ENCODE measurements at regions not wholly inside any gene's neighbourhood (a gene's known extent, or its start where the extent isn't known, plus 50 kb on each side); places are given as distances from the start of the nearest gene placed in this dataset.

DNA sequence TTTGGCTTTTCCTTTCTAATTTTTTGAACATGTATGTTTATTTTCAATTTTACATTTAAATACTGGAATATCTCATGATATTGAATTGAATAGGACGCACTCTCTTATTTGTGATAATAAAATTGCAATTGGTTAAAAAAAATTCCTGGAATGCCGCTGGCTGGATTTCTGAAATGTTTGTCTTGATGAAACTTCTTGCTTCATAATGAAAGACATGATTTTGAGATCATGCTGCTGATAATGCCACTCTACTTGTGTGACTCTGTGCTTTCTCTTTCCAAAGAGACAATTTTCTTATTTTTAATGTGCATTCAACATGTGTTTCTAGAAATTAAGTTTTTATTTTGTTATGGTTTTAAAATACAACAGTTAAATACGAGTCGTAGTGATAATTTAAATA, 465.7 kb upstream of the FAR2 start:
- H3K4me1 Mint-ChIP-seq (ENCODE audit: low read depth): no peaks in the 10 kb centered on the region

DNA sequence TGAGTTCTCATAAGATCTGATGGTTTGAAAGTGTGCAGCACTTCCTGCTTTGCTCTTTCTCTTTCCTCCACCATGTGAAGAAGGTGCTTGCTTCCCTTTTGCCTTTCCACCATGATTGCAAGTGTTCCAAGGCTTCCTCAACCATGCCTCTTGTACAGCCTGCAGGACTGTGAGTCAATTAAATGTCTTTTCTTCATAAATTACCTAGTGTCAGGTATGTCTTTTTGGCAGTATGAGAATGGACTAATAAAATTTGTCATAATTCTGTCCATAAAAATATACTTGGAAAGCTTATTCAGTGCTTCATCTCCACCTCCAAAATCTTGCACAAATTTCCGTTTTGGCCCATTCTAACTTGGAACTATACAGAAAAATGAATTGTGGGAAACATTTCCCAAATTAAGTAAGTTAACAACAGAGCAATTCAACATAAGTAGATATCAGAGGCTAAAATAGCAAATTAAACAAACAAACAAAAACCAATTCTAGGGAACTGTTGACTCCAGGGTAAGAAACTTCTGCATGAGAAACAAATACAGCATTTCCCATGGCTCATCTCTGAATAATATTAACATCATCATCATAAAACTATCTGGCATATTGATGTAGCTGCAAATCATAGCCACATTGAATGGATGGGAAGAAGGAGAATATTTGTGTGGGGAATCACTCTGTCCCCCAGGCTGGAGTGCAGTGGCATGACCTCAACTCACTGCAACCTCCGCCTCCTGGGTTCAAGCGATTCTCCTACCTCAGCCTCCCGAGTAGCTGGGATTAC, 459.5 kb upstream of the FAR2 start:
- no peaks in the 10 kb centered on the region for H3K9me3 Mint-ChIP-seq
- DNase-seq: no peak
- H3K36me3 Mint-ChIP-seq (ENCODE audit: low read depth): no peaks in the 10 kb centered on the region
- H3K4me3 Mint-ChIP-seq: no peak overlapping the region
- no peaks in the 10 kb centered on the region for H3K4me1 Mint-ChIP-seq (ENCODE audit: low read depth)
- TF ChIP-seq, protein P1, sequence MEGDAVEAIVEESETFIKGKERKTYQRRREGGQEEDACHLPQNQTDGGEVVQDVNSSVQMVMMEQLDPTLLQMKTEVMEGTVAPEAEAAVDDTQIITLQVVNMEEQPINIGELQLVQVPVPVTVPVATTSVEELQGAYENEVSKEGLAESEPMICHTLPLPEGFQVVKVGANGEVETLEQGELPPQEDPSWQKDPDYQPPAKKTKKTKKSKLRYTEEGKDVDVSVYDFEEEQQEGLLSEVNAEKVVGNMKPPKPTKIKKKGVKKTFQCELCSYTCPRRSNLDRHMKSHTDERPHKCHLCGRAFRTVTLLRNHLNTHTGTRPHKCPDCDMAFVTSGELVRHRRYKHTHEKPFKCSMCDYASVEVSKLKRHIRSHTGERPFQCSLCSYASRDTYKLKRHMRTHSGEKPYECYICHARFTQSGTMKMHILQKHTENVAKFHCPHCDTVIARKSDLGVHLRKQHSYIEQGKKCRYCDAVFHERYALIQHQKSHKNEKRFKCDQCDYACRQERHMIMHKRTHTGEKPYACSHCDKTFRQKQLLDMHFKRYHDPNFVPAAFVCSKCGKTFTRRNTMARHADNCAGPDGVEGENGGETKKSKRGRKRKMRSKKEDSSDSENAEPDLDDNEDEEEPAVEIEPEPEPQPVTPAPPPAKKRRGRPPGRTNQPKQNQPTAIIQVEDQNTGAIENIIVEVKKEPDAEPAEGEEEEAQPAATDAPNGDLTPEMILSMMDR (IDR thresholded peaks at IDR 0.05): no peak
- H3K27me3 Mint-ChIP-seq (ENCODE audit: insufficient read depth): no peaks in the 10 kb centered on the region
- H3K27ac Mint-ChIP-seq: no peak overlapping the region

More for the DNA sequence above, 465.7 kb upstream of the FAR2 start:
- no peak for DNase-seq
- Mint-ChIP-seq H3K27ac (no peak overlapping the region), H3K27me3 (ENCODE audit: insufficient read depth) (no peaks in the 10 kb centered on the region), H3K9me3 (no peaks in the 10 kb centered on the region), H3K4me3 (no peak overlapping the region), H3K36me3 (ENCODE audit: low read depth) (no peaks in the 10 kb centered on the region)
- TF ChIP-seq, protein P1 (IDR thresholded peaks at IDR 0.05): no peak

- no peaks in the 10 kb centered on the region for H3K36me3 Mint-ChIP-seq (ENCODE audit: low read depth)
- DNase-seq: no peak
- no peak overlapping the region for H3K27ac Mint-ChIP-seq
- H3K4me1 Mint-ChIP-seq (ENCODE audit: low read depth): no peaks in the 10 kb centered on the region
- no peaks in the 10 kb centered on the region for H3K27me3 Mint-ChIP-seq (ENCODE audit: insufficient read depth)
- no peaks in the 10 kb centered on the region for H3K9me3 Mint-ChIP-seq
- TF ChIP-seq, protein P1 (IDR thresholded peaks at IDR 0.05): no peak
- no peak overlapping the region for H3K4me3 Mint-ChIP-seq
These were observed 455.4 kb upstream of the FAR2 start for GRCh38 chr12:28693565-28694219.

GRCh38 chr12:28698553-28698952, 450.5 kb upstream of the FAR2 start:
- peaks cover 2% of the 10 kb centered on the region; the same call in 1 of the 2 replicates for H3K9me3 Mint-ChIP-seq
- no peak overlapping the region for H3K4me3 Mint-ChIP-seq
- no peak overlapping the region for H3K27ac Mint-ChIP-seq
- TF ChIP-seq, protein P1 (IDR thresholded peaks at IDR 0.05): no peak
- no peaks in the 10 kb centered on the region for H3K4me1 Mint-ChIP-seq (ENCODE audit: low read depth)
- H3K27me3 Mint-ChIP-seq (ENCODE audit: insufficient read depth): no peaks in the 10 kb centered on the region; the same call in 1 of the 2 replicates
- H3K36me3 Mint-ChIP-seq (ENCODE audit: low read depth): no peaks in the 10 kb centered on the region
- no peak for DNase-seq

GRCh38 chr12:28699029-28699428, 450.0 kb upstream of the FAR2 start:
- no peaks in the 10 kb centered on the region; the same call in 1 of the 2 replicates for H3K27me3 Mint-ChIP-seq (ENCODE audit: insufficient read depth)
- no peak for DNase-seq
- TF ChIP-seq, protein P1 (IDR thresholded peaks at IDR 0.05): no peak
- H3K36me3 Mint-ChIP-seq (ENCODE audit: low read depth): no peaks in the 10 kb centered on the region
- no peaks in the 10 kb centered on the region for H3K4me1 Mint-ChIP-seq (ENCODE audit: low read depth)
- H3K27ac Mint-ChIP-seq: no peak overlapping the region
- no peak overlapping the region for H3K4me3 Mint-ChIP-seq
- H3K9me3 Mint-ChIP-seq: peaks cover 4% of the 10 kb centered on the region; the same call in 1 of the 2 replicates
